CD14-positive monocyte (primary cell): ENCODE measurements at regions not wholly inside any gene's neighbourhood (a gene's known extent, or its start where the extent isn't known, plus 50 kb on each side); places are given as distances from the start of the nearest gene placed in this dataset.

Experiments
- DNase-seq, 3 donors: peaks; one replicate each; pipeline ENCODE4 v3.0.0-alpha.2; 2011 to 2022
- H2AFZ ChIP-seq: 2 replicates; pipeline ENCODE4 v1.6.0; 2012; ENCODE audit warnings: mild to moderate bottlenecking, low read depth, low read length, inconsistent platforms; ENCODE audit not compliant: insufficient read depth, poor library complexity, severe bottlenecking
- H3K27ac ChIP-seq, 2 donors: 1 replicate in 1 of 2; 2 replicates in 1 of 2; pipeline ENCODE4 v1.5.1; 2012 to 2013; ENCODE audit warnings: low read length in 2 of 2, control low read depth in 1 of 2, inconsistent platforms in 1 of 2, low read depth in 1 of 2, mild to moderate bottlenecking in 1 of 2
- H3K27me3 ChIP-seq, 2 donors: one replicate each; pipeline versions ENCODE4 v1.6.0 to v1.6.1; 2011 to 2013; ENCODE audit warnings: low read length in 2 of 2; ENCODE audit not compliant: control insufficient read depth in 2 of 2, insufficient read depth in 2 of 2
- H3K36me3 ChIP-seq, 2 donors: replicated peaks in 1 of 2; 1 replicate in 1 of 2; 2 replicates in 1 of 2; pipeline versions ENCODE4 v1.5.1 to v1.6.1; 2012 to 2013; ENCODE audit warnings: low read length in 2 of 2, control low read depth in 1 of 2, inconsistent platforms in 1 of 2, mild to moderate bottlenecking in 1 of 2; ENCODE audit not compliant: insufficient read depth in 2 of 2, control insufficient read depth in 1 of 2
- H3K4me1 ChIP-seq, 2 donors: 1 replicate in 1 of 2; 2 replicates in 1 of 2; pipeline versions ENCODE4 v1.5.1 to v1.6.1; 2012 to 2013; ENCODE audit warnings: low read length in 2 of 2, control low read depth in 1 of 2, inconsistent platforms in 1 of 2, mild to moderate bottlenecking in 1 of 2, moderate library complexity in 1 of 2; ENCODE audit not compliant: insufficient read depth in 2 of 2, control insufficient read depth in 1 of 2
- H3K4me2 ChIP-seq: replicated peaks from 2 replicates; pipeline ENCODE3; 2012; ENCODE audit warnings: low read length, moderate library complexity, mild to moderate bottlenecking; ENCODE audit not compliant: poor library complexity, severe bottlenecking; ENCODE audit errors: extremely low read depth
- H3K4me3 ChIP-seq, 3 experiments: fragments of 200-600 bp in 1 of 3; sonication (generic) in 1 of 3; replicated peaks in 1 of 3; 1 replicate in 2 of 3; 2 replicates in 1 of 3; pipeline ENCODE4 v1.5.1; 2011 to 2013; ENCODE audit warnings: low read length in 3 of 3, mild to moderate bottlenecking in 3 of 3, control low read depth in 2 of 3, low read depth in 2 of 3, inconsistent platforms in 1 of 3, moderate library complexity in 1 of 3
- H3K79me2 ChIP-seq: 2 replicates; pipeline ENCODE4 v1.6.0; 2012; ENCODE audit warnings: mild to moderate bottlenecking, control low read depth, inconsistent platforms, low read length, moderate library complexity; ENCODE audit not compliant: insufficient read depth
- H3K9ac ChIP-seq: 2 replicates; pipeline ENCODE4 v1.6.0; 2017; ENCODE audit warnings: low read length, mild to moderate bottlenecking; ENCODE audit not compliant: insufficient read depth, poor library complexity, severe bottlenecking
- H3K9me3 ChIP-seq, 2 donors: replicated peaks in 1 of 2; 1 replicate in 1 of 2; 2 replicates in 1 of 2; pipeline versions ENCODE4 v1.5.1 to v1.6.1; 2012 to 2013; ENCODE audit warnings: low read length in 2 of 2, control low read depth in 1 of 2; ENCODE audit not compliant: control insufficient read depth in 1 of 2, insufficient read depth in 1 of 2
- H4K20me1 ChIP-seq: 2 replicates; pipeline ENCODE4 v1.6.0; 2012; ENCODE audit warnings: mild to moderate bottlenecking, low read length, control low read depth, moderate library complexity; ENCODE audit not compliant: insufficient read depth
- H3K27ac Mint-ChIP-seq, 7 donors: one replicate each; pipeline ENCODE4 v1.8.0; 2020; ENCODE audit warnings: mild to moderate bottlenecking in 7 of 7, mixed read lengths in 7 of 7, moderate library complexity in 6 of 7, inconsistent platforms in 2 of 7
- H3K27me3 Mint-ChIP-seq, 3 donors: one replicate each; pipeline ENCODE4 v1.8.0; 2021 to 2022; ENCODE audit warnings: low read depth in 3 of 3, mild to moderate bottlenecking in 3 of 3, mixed read lengths in 3 of 3, moderate library complexity in 3 of 3, inconsistent platforms in 1 of 3
- H3K36me3 Mint-ChIP-seq, 2 donors: one replicate each; pipeline ENCODE4 v1.8.0; 2020; ENCODE audit warnings: mixed read lengths in 2 of 2, inconsistent platforms in 1 of 2, mild to moderate bottlenecking in 1 of 2
- H3K4me1 Mint-ChIP-seq: one replicate; pipeline ENCODE4 v1.8.0; 2020; ENCODE audit warnings: mild to moderate bottlenecking, mixed read lengths
- H3K4me3 Mint-ChIP-seq, 2 donors: one replicate each; pipeline ENCODE4 v1.8.0; 2020; ENCODE audit warnings: mild to moderate bottlenecking in 2 of 2, mixed read lengths in 2 of 2, moderate library complexity in 1 of 2
- H3K9me3 Mint-ChIP-seq, 7 donors: one replicate each; pipeline ENCODE4 v1.8.0; 2020 to 2022; ENCODE audit warnings: mixed read lengths in 7 of 7, mild to moderate bottlenecking in 6 of 7, moderate library complexity in 6 of 7, inconsistent platforms in 2 of 7
- CTCF ChIP-seq: fragments of 200-600 bp; IDR thresholded peaks from one replicate; pipeline ENCODE4 v1.8.0; 2022; ENCODE audit warnings: antibody characterized with exemption, mild to moderate bottlenecking
- WGBS: methylation state at CpG from one replicate; pipeline ENCODE4 v1.1.5; 2013; ENCODE audit warnings: missing lambda C conversion rate; ENCODE audit not compliant: insufficient coverage; 5-methylcytosine and 5-hydroxymethylcytosine counted together
- intact Hi-C, 2 donors: fragments of 100-400 bp; cut with micrococcal nuclease; formaldehyde crosslinking; loops; one replicate each; pipeline versions ENCODE4 v1.15.0 to v1.15.1; 2023

DNA sequence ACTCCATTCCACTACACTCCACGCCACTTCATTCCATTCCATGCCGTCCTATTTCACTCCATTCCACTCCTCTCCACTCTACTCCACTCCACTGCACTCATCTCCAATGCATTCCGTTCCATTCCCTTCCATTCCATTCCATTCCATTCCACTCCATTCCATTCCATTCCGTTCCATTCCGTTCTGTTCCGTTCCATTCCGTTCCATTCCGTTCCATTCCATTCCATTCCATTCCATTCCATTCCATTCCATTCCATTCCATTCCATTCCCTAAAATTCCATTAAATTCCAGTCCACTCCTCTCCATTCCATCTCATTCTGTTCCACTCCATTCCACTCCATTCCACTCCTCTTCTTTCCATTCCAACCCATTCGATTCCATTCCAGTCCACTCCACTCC is 1139.1 kb downstream of the TSPY10 start:
- Histone ChIP-seq H3K4me3 (no peak overlapping the region), H3K9ac (no peak overlapping the region), H3K9me3 (peaks cover 10 to 41% of the 10 kb centered on the region in 2 donors), H3K4me1 (no peaks in the 10 kb centered on the region), H3K4me2 (no peak overlapping the region), H4K20me1 (no peaks in the 10 kb centered on the region), H3K36me3 (no peaks in the 10 kb centered on the region), H2AFZ (no peak overlapping the region), H3K27me3 (no peaks in the 10 kb centered on the region), H3K79me2 (no peaks in the 10 kb centered on the region), H3K27ac (no peak overlapping the region)
- 66% methylated on average over 9 of the region's 9 CpGs for WGBS
- intact Hi-C loops: no loop called here
- Mint-ChIP-seq H3K4me1 (no peaks in the 10 kb centered on the region), H3K9me3 (peaks cover 13 to 55% (median 25%) of the 10 kb centered on the region in 7 donors), H3K27me3 (peaks cover 0 to 2% (median 0%) of the 10 kb centered on the region in 3 donors), H3K36me3 (no peaks in the 10 kb centered on the region), H3K27ac (no peak overlapping the region), H3K4me3 (no peak overlapping the region)
- no peak for TF ChIP-seq CTCF
- DNase-seq: no peak

DNA sequence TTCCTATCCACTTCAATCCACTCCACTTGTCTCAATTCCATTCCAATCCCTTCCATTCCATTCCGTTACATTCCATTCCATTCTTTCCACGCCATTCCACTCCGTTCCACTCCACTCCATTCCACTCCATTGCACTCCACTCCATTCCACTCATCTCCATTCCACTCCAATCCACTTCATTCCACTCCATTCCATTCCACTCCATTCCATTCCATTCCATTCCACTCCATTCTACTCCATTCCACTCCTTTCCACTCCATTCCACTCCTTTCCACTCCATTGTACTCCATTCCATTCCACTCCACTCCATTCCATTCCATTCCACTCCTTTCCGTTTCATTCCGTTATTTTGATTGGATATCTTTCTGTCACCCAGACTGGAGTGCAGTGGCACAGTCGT is 1158.7 kb downstream of the TSPY10 start:
- Histone ChIP-seq H2AFZ (no peak overlapping the region), H3K9me3 (peaks cover 5 to 43% of the 10 kb centered on the region in 2 donors), H3K4me3 (no peak overlapping the region), H3K36me3 (no peaks in the 10 kb centered on the region), H3K27ac (no peak overlapping the region), H3K79me2 (no peaks in the 10 kb centered on the region), H3K4me2 (no peak overlapping the region), H4K20me1 (no peaks in the 10 kb centered on the region), H3K4me1 (no peaks in the 10 kb centered on the region), H3K27me3 (no peaks in the 10 kb centered on the region), H3K9ac (no peak overlapping the region)
- H3K4me1 Mint-ChIP-seq: no peaks in the 10 kb centered on the region
- DNase-seq: no peak
- intact Hi-C loops: no loop called here
- TF ChIP-seq CTCF: no peak
- H3K27ac Mint-ChIP-seq: no peak overlapping the region
- peaks cover 0 to 1% (median 0%) of the 10 kb centered on the region in 3 donors for H3K27me3 Mint-ChIP-seq
- WGBS: 42% methylated on average over 5 of the region's 6 CpGs
- H3K36me3 Mint-ChIP-seq: no peaks in the 10 kb centered on the region
- H3K4me3 Mint-ChIP-seq: no peak overlapping the region
- peaks cover 11 to 70% (median 30%) of the 10 kb centered on the region in 7 donors for H3K9me3 Mint-ChIP-seq
